ENCODE measurements at regions not wholly inside any gene's neighbourhood (a gene's known extent, or its start where the extent isn't known, plus 50 kb on each side); places are given as distances from the start of the nearest gene placed in this dataset.

- TF ChIP-seq CREB1 (IDR thresholded peaks at IDR 0.05; ENCODE audit: low read depth) (no peak), EP300 (IDR thresholded peaks at IDR 0.05; ENCODE audit: borderline replicate concordance) (no peak), USF1 (IDR thresholded peaks at IDR 0.05) (no peak), REST (IDR thresholded peaks at IDR 0.05; ENCODE audit: low read depth) (no peak), TCF12 (IDR thresholded peaks at IDR 0.05; ENCODE audit: low read depth) (no peak), EGR1 (IDR thresholded peaks at IDR 0.05) (no peak), NFIC (IDR thresholded peaks at IDR 0.05) (no peak), ZBTB7A (IDR thresholded peaks at IDR 0.05; ENCODE audit: low read depth) (no peak), CEBPB (IDR thresholded peaks at IDR 0.05) (no peak), MAX (IDR thresholded peaks at IDR 0.05) (no peak)
Measured at GRCh38 chr5:85605381-85605780, 1012.4 kb upstream of the COX7C start.

GRCh38 chr5:85614489-85614888, 1003.3 kb upstream of the COX7C start:
- TF ChIP-seq EP300 (IDR thresholded peaks at IDR 0.05; ENCODE audit: borderline replicate concordance) (no peak), ZBTB7A (IDR thresholded peaks at IDR 0.05; ENCODE audit: low read depth) (no peak), YY1 (IDR thresholded peaks at IDR 0.05; ENCODE audit: low read depth) (no peak), FOXM1 (IDR thresholded peaks at IDR 0.05; ENCODE audit: borderline replicate concordance, low read depth) (no peak), CEBPB (IDR thresholded peaks at IDR 0.05) (no peak), TCF12 (IDR thresholded peaks at IDR 0.05; ENCODE audit: low read depth) (no peak), NFIC (IDR thresholded peaks at IDR 0.05) (no peak), TEAD4 (IDR thresholded peaks at IDR 0.05) (no peak), RAD21 (IDR thresholded peaks at IDR 0.05; ENCODE audit: low read depth) (no peak), MAX (IDR thresholded peaks at IDR 0.05) (no peak), CREB1 (IDR thresholded peaks at IDR 0.05; ENCODE audit: low read depth) (no peak), EGR1 (IDR thresholded peaks at IDR 0.05) (no peak), TAF1 (IDR thresholded peaks at IDR 0.05; ENCODE audit: low read depth) (no peak)

- TF ChIP-seq TAF1 (IDR thresholded peaks at IDR 0.05; ENCODE audit: low read depth), result no peak
- no peak for TF ChIP-seq TCF12 (IDR thresholded peaks at IDR 0.05; ENCODE audit: low read depth)
- TF ChIP-seq FOXM1 (IDR thresholded peaks at IDR 0.05; ENCODE audit: borderline replicate concordance, low read depth), result no peak
- no peak for TF ChIP-seq MAX (IDR thresholded peaks at IDR 0.05)
- no peak for TF ChIP-seq NFIC (IDR thresholded peaks at IDR 0.05)
- TF ChIP-seq YY1 (IDR thresholded peaks at IDR 0.05; ENCODE audit: low read depth), result no peak
- TF ChIP-seq CREB1 (IDR thresholded peaks at IDR 0.05; ENCODE audit: low read depth), result no peak
- TF ChIP-seq EGR1 (IDR thresholded peaks at IDR 0.05), result no peak
- TF ChIP-seq REST (IDR thresholded peaks at IDR 0.05; ENCODE audit: low read depth), result no peak
- no peak for TF ChIP-seq RAD21 (IDR thresholded peaks at IDR 0.05; ENCODE audit: low read depth)
- TF ChIP-seq TEAD4 (IDR thresholded peaks at IDR 0.05), result no peak
- TF ChIP-seq CEBPB (IDR thresholded peaks at IDR 0.05), result no peak
Measured at GRCh38 chr5:85621668-85622067, 996.1 kb upstream of the COX7C start.

- TF ChIP-seq FOXM1 (IDR thresholded peaks at IDR 0.05; ENCODE audit: borderline replicate concordance, low read depth), result no peak
Measured at GRCh38 chr5:85628153-85628552, 989.6 kb upstream of the COX7C start.

GRCh38 chr5:85646036-85646435, 971.7 kb upstream of the COX7C start:
- TF ChIP-seq ZBTB7A (IDR thresholded peaks at IDR 0.05; ENCODE audit: low read depth), result no peak
- no peak for TF ChIP-seq EP300 (IDR thresholded peaks at IDR 0.05; ENCODE audit: borderline replicate concordance)
- no peak for TF ChIP-seq NFIC (IDR thresholded peaks at IDR 0.05)
- TF ChIP-seq FOXM1 (IDR thresholded peaks at IDR 0.05; ENCODE audit: borderline replicate concordance, low read depth), result no peak
- TF ChIP-seq TCF12 (IDR thresholded peaks at IDR 0.05; ENCODE audit: low read depth), result no peak
- TF ChIP-seq RAD21 (IDR thresholded peaks at IDR 0.05; ENCODE audit: low read depth), result no peak
- TF ChIP-seq CREB1 (IDR thresholded peaks at IDR 0.05; ENCODE audit: low read depth), result no peak

GRCh38 chr5:85646641-85647040, 971.1 kb upstream of the COX7C start:
- TF ChIP-seq TAF1 (IDR thresholded peaks at IDR 0.05; ENCODE audit: low read depth) (no peak), REST (IDR thresholded peaks at IDR 0.05; ENCODE audit: low read depth) (no peak)
